ENCODE measurements at regions not wholly inside any gene's neighbourhood (a gene's known extent, or its start where the extent isn't known, plus 50 kb on each side); places are given as distances from the start of the nearest gene placed in this dataset.

DNA sequence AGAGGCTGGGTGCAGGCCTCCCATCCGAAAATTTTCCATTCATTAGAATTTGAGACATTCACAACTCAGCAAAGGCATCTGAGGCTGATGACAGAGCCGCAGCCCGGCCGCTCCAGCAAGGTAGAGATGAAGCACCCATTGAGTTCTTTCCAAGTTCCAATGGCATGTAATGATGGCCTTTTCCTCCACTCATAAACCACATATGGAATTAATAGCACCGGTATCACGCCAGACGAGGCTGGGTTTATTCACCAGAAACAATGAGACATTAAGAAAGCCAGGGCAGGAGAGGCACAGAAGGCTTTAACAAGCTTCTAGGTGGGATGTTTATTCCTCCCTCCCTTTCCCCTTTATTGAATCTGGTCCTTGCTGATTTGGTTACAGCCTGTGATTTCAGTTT, 534.4 kb downstream of the MN1 start:
- DNase-seq: no peak

DNA sequence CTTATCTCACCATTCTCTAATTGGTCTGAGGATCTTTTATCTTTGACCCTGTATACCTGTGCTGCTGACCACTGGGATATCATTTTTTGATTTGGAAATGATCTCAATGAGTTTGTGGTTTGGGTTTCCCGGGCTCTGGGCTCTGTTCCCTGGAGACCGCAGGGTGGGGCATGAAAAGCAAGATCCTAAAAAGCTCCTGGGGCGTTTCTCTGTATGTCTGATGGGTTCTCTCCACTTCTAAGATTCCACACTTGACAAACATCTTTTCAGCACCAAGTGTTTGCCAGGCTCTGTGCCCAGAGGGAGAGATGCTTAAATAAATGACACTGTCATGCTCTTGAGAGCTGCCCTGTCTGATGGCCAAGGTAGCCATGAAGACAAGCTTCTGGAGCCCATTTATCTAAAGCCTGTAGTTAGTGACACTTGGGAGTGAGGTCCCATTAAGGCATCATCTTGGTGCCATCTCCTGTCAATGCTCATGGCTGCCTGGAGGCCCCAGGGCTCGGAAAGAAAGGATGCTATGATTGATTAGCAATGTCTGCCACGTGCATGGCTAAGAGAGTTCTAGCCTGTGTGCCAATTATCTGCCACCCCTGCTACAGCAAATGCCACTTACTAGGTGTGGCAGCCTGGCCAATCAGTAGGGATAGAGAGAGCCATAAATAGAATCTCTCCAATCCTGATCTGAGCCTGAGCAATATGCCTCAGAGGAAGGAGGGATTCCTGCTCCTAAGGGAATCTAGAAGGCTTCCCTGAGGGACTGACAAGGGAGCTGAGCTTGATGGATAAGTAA, 531.6 kb downstream of the MN1 start:
- DNase-seq: no peak

GRCh38 chr22:27270818-27271510, 530.6 kb downstream of the MN1 start:
- DNase-seq: no peak

- DNase-seq: no peak
These were observed 528.1 kb downstream of the MN1 start for GRCh38 chr22:27273436-27273835.

- DNase-seq: no peak
These were observed 527.7 kb downstream of the MN1 start for GRCh38 chr22:27273853-27274252.

DNA sequence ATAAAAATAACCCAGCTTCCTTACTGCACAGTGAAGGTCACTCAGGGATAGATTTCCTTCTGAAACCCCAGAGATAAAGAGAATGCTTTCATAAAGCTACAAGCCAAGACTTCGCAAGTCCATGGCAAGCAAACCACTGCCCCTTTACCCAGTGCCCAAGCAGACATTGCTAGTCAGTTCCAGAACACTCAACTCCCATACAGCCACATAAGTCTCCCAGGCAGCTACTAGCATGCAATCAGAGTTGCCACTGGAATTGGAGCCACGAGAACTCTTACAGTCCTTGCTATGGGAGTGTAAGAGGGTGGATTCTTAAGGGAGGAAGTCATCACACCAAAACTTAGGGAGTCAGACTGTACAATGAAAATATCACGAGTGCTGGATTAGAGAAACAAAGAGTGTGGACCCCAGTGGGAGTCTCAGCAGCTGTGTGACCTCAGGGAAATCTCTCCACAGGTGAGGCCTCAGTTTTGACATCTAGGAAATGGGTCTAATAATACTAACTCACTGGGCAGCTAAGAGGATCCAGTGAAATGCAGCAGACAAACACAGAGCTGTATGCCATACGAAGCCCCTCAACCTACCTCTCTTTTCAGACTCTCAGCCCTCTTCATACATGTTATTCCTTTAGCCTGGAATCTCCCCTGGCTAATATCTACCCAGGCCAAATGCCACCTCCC, 526.6 kb downstream of the MN1 start:
- DNase-seq: no peak

GRCh38 chr22:27278946-27279345, 522.6 kb downstream of the MN1 start:
- DNase-seq: no peak

- no peak for DNase-seq
These were observed 518.3 kb downstream of the MN1 start for GRCh38 chr22:27283240-27283639.

DNA sequence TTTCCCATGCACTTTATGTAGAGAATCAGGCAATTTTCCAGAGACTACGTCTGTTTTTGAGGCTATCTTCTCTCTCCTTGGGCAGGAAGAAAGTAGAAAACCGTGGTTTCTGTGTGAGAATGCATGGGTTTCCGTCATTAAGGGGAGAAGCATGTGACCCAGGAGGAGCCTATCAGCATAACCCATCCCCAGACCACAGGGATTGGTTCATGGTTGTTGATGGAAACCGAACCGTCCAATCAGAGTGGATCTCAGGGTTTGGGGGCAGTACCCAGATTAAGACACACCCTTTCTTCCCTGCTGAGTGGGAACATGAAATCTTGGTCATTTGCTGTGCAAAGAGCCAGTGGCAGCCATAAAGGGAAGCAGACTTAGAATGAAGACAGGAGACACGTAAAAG, 517.8 kb downstream of the MN1 start:
- no peak for DNase-seq

- DNase-seq: no peak
These were observed 517.2 kb downstream of the MN1 start for GRCh38 chr22:27284324-27284723.

DNA sequence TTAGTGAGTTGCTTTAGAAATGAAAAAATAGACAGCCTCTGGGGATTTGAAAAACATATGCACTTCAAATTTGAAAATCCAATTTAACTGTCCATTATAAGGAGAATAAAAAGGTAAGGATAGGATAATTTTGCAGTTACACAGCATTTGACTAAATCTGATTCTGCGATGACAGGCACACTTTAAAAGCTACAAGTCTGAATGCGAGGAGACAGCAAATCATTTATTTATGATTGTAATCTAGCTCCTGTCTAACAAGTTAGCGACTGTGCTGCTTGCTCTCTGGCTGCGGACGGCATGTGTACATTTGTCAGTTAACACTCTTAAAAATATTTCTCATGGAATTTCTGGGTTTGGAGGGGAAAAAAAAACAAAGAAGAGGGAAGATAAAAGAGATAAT, 514.8 kb downstream of the MN1 start:
- no peak for DNase-seq

DNA sequence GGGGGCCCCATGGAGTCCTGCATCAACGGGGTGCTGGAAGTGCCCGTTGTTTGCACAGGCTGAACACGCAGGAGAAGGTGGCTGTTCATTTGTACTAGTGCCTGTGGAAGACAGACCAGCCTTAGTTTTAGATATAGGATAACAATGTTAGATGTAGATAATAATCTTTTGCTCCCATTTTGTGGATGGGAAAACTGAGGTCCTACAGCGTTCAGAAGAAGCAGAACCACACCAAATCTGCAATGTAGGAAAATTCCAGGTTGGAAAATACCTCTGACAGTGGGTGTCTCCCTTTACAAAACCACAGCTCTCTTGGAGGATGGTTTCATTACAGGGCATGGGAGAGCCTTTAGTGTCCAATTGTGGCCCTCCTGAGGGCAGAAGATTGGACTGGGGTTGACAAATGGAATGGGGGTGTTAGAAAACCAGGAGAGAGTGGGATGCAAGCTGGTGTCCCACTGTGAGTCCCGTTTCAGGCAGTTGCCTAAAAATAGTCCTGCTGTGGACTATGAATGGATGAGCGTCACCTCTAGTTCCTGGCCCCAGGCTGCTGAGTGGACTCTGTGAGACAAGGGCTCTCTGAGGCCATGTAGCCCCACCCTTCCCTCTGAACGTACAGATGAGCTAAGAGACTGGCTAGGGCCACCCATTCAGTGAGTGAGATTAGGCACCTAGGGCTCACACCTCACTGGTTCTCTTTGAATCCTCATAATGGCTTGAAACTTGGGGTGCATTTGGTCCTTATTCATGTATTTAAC, 508.8 kb downstream of the MN1 start:
- no peak for DNase-seq

DNA sequence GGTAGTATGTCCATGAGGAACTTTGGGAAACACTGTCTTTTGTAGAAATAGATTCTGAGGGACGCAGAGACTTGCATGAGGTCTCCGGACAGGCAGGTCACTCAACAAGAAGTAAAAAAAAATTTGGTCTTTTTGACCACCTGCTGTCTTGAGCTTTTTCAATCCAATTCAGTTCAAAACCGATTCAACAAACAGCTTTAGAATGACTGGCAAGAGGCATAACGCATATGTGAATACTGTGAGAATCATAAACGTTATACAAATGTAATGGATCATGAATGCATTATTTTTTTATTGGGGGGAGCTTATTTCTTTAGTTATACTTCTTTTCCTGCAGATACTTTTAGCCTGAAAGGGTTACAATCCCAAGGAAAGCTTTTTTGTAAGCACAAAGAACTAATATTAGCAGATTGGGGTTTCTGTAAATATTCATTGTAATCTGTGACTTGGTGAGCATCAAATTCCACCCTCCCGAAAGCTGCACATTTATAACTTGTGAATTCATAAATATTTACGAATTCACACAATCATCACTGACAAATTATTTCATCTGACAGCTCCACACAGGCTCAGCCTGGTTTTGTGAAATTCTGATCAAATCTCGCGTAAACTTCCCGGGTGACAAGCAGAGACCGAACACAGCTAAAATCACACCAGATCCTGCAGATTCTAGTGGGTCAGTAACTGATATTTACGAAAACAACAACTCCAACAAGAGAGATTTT, 507.7 kb downstream of the MN1 start:
- DNase-seq: no peak

GRCh38 chr22:27295040-27295439, 506.5 kb downstream of the MN1 start:
- no peak for DNase-seq

- no peak for DNase-seq
These were observed 506.0 kb downstream of the MN1 start for GRCh38 chr22:27295605-27296004.

DNA sequence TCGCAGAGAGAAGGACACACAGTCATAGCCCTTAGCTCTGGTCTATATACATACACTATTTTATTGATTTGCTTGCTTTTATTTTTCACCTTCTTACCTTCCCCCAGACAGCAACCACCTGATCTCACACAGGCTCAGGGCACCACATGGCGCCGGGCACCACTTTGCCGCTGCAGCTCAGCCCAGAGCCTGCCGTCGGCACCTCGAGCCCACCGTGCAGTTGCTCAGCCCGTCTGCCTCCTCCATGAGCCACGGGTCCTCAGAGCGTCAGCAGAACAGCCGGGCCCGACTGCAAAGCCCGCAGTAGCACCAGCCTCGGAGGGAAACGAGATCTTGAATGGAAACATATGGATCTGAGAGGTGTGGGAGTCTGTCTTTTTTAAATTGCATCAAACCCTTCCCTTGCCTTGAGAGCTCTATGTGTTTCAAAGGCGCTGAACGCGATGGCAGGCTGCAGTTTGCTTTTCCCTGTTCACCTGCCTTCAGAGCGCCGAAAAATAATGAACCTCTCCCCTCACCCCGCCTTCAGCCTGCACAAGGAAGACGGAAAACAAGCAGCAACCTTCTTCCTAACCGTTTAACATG, 505.4 kb downstream of the MN1 start:
- no peak for DNase-seq

- DNase-seq: no peak
These were observed 504.4 kb downstream of the MN1 start for GRCh38 chr22:27297125-27297524.

GRCh38 chr22:27298332-27298731, 503.2 kb downstream of the MN1 start:
- DNase-seq: no peak

GRCh38 chr22:27298742-27299141, 502.8 kb downstream of the MN1 start:
- DNase-seq: no peak

- DNase-seq: no peak
These were observed 502.1 kb downstream of the MN1 start for GRCh38 chr22:27299181-27300085.
